PFSK-1 (cell line): ENCODE measurements at regions not wholly inside any gene's neighbourhood (a gene's known extent, or its start where the extent isn't known, plus 50 kb on each side); places are given as distances from the start of the nearest gene placed in this dataset.

Source experiments
- POLR2AphosphoS5 ChIP-seq: IDR thresholded peaks from 2 replicates; pipeline ENCODE4 v1.6.1; 2012; ENCODE audit warnings: low read depth, mild to moderate bottlenecking, control low read depth, low read length, moderate library complexity
- REST ChIP-seq, 2 experiments: IDR thresholded peaks; 2 replicates each; pipeline versions ENCODE4 v1.6.1 to v1.8.0; 2011 to 2012; ENCODE audit warnings: low read depth in 2 of 2, low read length in 2 of 2, control low read depth in 1 of 2, inconsistent platforms in 1 of 2, mild to moderate bottlenecking in 1 of 2, moderate library complexity in 1 of 2; ENCODE audit not compliant: insufficient read depth in 1 of 2
- TAF1 ChIP-seq: IDR thresholded peaks from 2 replicates; pipeline ENCODE4 v1.6.1; 2012; ENCODE audit warnings: low read length, control low read depth, borderline replicate concordance; ENCODE audit not compliant: insufficient read depth

GRCh38 chr3:176469694-176470205, 727.5 kb downstream of the TBL1XR1 start:
- no peak for TF ChIP-seq TAF1
- no peak for TF ChIP-seq POLR2AphosphoS5
- TF ChIP-seq REST (IDR thresholded peaks at IDR 0.05; ENCODE audit: insufficient read depth in 1 of 2, low read depth in 2 of 2, low read length in 2 of 2), result no peak
